Tibial nerve (tissue), 4 donors: ENCODE measurements at regions not wholly inside any gene's neighbourhood (a gene's known extent, or its start where the extent isn't known, plus 50 kb on each side); places are given as distances from the start of the nearest gene placed in this dataset.

Experiments
- CTCF ChIP-seq, 5 experiments: fragments of 200-600 bp in 3 of 5; fragments of 450-650 bp in 2 of 5; sonication (generic) in 3 of 5; IDR thresholded peaks; one replicate each; pipeline ENCODE4 v1.5.1; 2016 to 2019; ENCODE audit warnings: antibody characterized with exemption in 5 of 5, mild to moderate bottlenecking in 3 of 5, moderate library complexity in 2 of 5
- EP300 ChIP-seq, 2 donors: sonication (generic); formaldehyde crosslinking; IDR thresholded peaks; one replicate each; pipeline ENCODE4 v1.6.1; 2017; ENCODE audit warnings: antibody characterized with exemption in 2 of 2, mild to moderate bottlenecking in 1 of 2
- POLR2A ChIP-seq, 2 donors: fragments of 450-650 bp; IDR thresholded peaks; one replicate each; pipeline ENCODE4 v1.6.1; 2017; ENCODE audit warnings: antibody characterized with exemption in 2 of 2, mild to moderate bottlenecking in 2 of 2, moderate library complexity in 2 of 2

- TF ChIP-seq POLR2A (IDR thresholded peaks at IDR 0.05) (no peak), CTCF (IDR thresholded peaks at IDR 0.05) (no peak), EP300 (IDR thresholded peaks at IDR 0.05) (no peak)
These were observed 1062.7 kb upstream of the NCAM2 start for GRCh38 chr21:19935467-19935866.
